ENCODE measurements at regions not wholly inside any gene's neighbourhood (a gene's known extent, or its start where the extent isn't known, plus 50 kb on each side); places are given as distances from the start of the nearest gene placed in this dataset.

GRCh38 chr10:14454629-14455028 is 123.9 kb upstream of the FRMD4A start:
- no peak overlapping the region for H3K9ac ChIP-seq (ENCODE audit: insufficient read depth in 1 of 2, low read depth in 2 of 2, low read length in 2 of 2)
- peaks cover 5 to 9% of the 10 kb centered on the region in 2 experiments; a peak in 2 of 5 replicates for H3K27me3 ChIP-seq (ENCODE audit: control insufficient read depth in 2 of 2, insufficient read depth in 2 of 2, low read length in 2 of 2)
- ATAC-seq (no peak), DNase-seq (ENCODE audit: extremely low read depth in 1 of 4, low spot score in 3 of 4) (no peak), FAIRE-seq (no peak)
- POLR2A ChIA-PET = no interaction called here
- 5% methylated on average over 10 of the region's 10 CpGs for WGBS (ENCODE audit: insufficient coverage, low coverage, missing lambda C conversion rate)
- intact Hi-C loops (cut with micrococcal nuclease) = no loop called here
- no peak overlapping the region for H3K4me3 ChIP-seq
- H3K27ac ChIP-seq (ENCODE audit: extremely low read depth, low read depth, low read length) = no peak overlapping the region
- no peak overlapping the region for H2AFZ ChIP-seq (ENCODE audit: low read depth, low read length)
- H3K4me2 ChIP-seq (ENCODE audit: insufficient read depth, low read length) = no peak overlapping the region
- no peaks in the 10 kb centered on the region for H3K36me3 ChIP-seq (ENCODE audit: control insufficient read depth, insufficient read depth, low read length)
- H4K20me1 ChIP-seq (replicated peaks; ENCODE audit: control insufficient read depth, insufficient read depth, low read length) = no peaks in the 10 kb centered on the region
- H3K79me2 ChIP-seq (ENCODE audit: control insufficient read depth, insufficient read depth, low read length) = no peaks in the 10 kb centered on the region
- CTCF ChIA-PET (ENCODE audit: low intra/inter-chr PET ratio) = no interaction called here
- no peaks in the 10 kb centered on the region for H3K9me1 ChIP-seq (ENCODE audit: control insufficient read depth, insufficient read depth, low read length)
- H3K9me3 ChIP-seq (replicated peaks; ENCODE audit: control insufficient read depth, insufficient read depth, low read depth, low read length) = no peaks in the 10 kb centered on the region
- no peaks in the 10 kb centered on the region; a peak in 1 of 5 replicates for H3K4me1 ChIP-seq (replicated peaks in 1 of 2; ENCODE audit: control insufficient read depth in 2 of 2, insufficient read depth in 2 of 2, low read length in 2 of 2)
- BruUV-seq (replicated peaks) = no TSS peak
- in situ Hi-C loops (cut with MboI) = no loop called here
- TF ChIP-seq, protein P1, sequence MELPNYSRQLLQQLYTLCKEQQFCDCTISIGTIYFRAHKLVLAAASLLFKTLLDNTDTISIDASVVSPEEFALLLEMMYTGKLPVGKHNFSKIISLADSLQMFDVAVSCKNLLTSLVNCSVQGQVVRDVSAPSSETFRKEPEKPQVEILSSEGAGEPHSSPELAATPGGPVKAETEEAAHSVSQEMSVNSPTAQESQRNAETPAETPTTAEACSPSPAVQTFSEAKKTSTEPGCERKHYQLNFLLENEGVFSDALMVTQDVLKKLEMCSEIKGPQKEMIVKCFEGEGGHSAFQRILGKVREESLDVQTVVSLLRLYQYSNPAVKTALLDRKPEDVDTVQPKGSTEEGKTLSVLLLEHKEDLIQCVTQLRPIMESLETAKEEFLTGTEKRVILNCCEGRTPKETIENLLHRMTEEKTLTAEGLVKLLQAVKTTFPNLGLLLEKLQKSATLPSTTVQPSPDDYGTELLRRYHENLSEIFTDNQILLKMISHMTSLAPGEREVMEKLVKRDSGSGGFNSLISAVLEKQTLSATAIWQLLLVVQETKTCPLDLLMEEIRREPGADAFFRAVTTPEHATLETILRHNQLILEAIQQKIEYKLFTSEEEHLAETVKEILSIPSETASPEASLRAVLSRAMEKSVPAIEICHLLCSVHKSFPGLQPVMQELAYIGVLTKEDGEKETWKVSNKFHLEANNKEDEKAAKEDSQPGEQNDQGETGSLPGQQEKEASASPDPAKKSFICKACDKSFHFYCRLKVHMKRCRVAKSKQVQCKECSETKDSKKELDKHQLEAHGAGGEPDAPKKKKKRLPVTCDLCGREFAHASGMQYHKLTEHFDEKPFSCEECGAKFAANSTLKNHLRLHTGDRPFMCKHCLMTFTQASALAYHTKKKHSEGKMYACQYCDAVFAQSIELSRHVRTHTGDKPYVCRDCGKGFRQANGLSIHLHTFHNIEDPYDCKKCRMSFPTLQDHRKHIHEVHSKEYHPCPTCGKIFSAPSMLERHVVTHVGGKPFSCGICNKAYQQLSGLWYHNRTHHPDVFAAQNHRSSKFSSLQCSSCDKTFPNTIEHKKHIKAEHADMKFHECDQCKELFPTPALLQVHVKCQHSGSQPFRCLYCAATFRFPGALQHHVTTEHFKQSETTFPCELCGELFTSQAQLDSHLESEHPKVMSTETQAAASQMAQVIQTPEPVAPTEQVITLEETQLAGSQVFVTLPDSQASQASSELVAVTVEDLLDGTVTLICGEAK (IDR thresholded peaks at IDR 0.05) = no peak
- TF ChIP-seq, protein P1 (CRISPR knock-in tag; IDR thresholded peaks at IDR 0.05) = no peak
- TF ChIP-seq TAF7 (tag; IDR thresholded peaks at IDR 0.05) (no peak), ETV5 (CRISPR knock-in tag; IDR thresholded peaks at IDR 0.05; ENCODE audit: low read depth) (no peak), ZBTB11 (CRISPR knock-in tag; IDR thresholded peaks at IDR 0.05) (no peak), FOXA3 (CRISPR knock-in tag; conservative IDR thresholded peaks at IDR 0.05 in 1 of 2, IDR thresholded peaks at IDR 0.05 in 1 of 2) (no peak)
- TF ChIP-seq, protein P2, sequence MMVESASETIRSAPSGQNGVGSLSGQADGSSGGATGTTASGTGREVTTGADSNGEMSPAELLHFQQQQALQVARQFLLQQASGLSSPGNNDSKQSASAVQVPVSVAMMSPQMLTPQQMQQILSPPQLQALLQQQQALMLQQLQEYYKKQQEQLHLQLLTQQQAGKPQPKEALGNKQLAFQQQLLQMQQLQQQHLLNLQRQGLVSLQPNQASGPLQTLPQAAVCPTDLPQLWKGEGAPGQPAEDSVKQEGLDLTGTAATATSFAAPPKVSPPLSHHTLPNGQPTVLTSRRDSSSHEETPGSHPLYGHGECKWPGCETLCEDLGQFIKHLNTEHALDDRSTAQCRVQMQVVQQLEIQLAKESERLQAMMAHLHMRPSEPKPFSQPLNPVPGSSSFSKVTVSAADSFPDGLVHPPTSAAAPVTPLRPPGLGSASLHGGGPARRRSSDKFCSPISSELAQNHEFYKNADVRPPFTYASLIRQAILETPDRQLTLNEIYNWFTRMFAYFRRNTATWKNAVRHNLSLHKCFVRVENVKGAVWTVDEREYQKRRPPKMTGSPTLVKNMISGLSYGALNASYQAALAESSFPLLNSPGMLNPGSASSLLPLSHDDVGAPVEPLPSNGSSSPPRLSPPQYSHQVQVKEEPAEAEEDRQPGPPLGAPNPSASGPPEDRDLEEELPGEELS (CRISPR knock-in tag; IDR thresholded peaks at IDR 0.05; ENCODE audit: borderline replicate concordance) = no peak

All from K562 (cell line).